Activated T-helper 1 cell treated with anti-CD3 and anti-CD28 coated beads, Interleukin-12 subunit alpha, Interleukin-12 subunit beta, Interleukin-2, Interleukin-4 antibody, amounts not matched to agents 30 ng/mL and 10 ng/mL and 1 ng/mL, durations not matched to agents 14 hours and 24 hours and 36 hours (primary cell): ENCODE measurements at regions not wholly inside any gene's neighbourhood (a gene's known extent, or its start where the extent isn't known, plus 50 kb on each side); places are given as distances from the start of the nearest gene placed in this dataset.
A peak's percentile ranks its signal among the peaks of the same experiment; 100 is the strongest.

ENCODE experiments used
- DNase-seq: peaks from one replicate; pipeline ENCODE4 v3.0.0; 2021; ENCODE audit warnings: low spot score
- H3K27ac Mint-ChIP-seq: one replicate; pipeline ENCODE4 v1.8.0; 2021; ENCODE audit warnings: mild to moderate bottlenecking, mixed read lengths
- H3K27me3 Mint-ChIP-seq: one replicate; pipeline ENCODE4 v1.8.0; 2022; ENCODE audit warnings: mild to moderate bottlenecking, moderate library complexity, mixed read lengths; ENCODE audit not compliant: insufficient read depth
- H3K36me3 Mint-ChIP-seq: one replicate; pipeline ENCODE4 v1.8.0; 2021; ENCODE audit warnings: low read depth, mixed read lengths
- H3K4me1 Mint-ChIP-seq: one replicate; pipeline ENCODE4 v1.8.0; 2021; ENCODE audit warnings: low read depth, mixed read lengths
- H3K4me3 Mint-ChIP-seq: one replicate; pipeline ENCODE4 v1.8.0; 2021; ENCODE audit warnings: mild to moderate bottlenecking, moderate library complexity, mixed read lengths
- H3K9me3 Mint-ChIP-seq: one replicate; pipeline ENCODE4 v1.8.0; 2021; ENCODE audit warnings: mixed read lengths
- intact Hi-C: fragments of 100-400 bp; cut with micrococcal nuclease; formaldehyde crosslinking; loops from one replicate; pipeline ENCODE4 v1.15.1; 2024

- DNase-seq, result no peak
- peaks cover 3% of the 10 kb centered on the region for H3K27me3 Mint-ChIP-seq
- no peak overlapping the region for H3K4me3 Mint-ChIP-seq
- no peaks in the 10 kb centered on the region for H3K9me3 Mint-ChIP-seq
- H3K27ac Mint-ChIP-seq, result no peak overlapping the region
- intact Hi-C loops, result no loop called here
- no peaks in the 10 kb centered on the region for H3K4me1 Mint-ChIP-seq
- no peaks in the 10 kb centered on the region for H3K36me3 Mint-ChIP-seq
These were observed 249.7 kb upstream of the GYPC start for GRCh38 chr2:126406267-126406666.

- intact Hi-C loops, result no loop called here
- no peaks in the 10 kb centered on the region for H3K9me3 Mint-ChIP-seq
- peaks cover 9% of the 10 kb centered on the region for H3K4me1 Mint-ChIP-seq
- no peak for DNase-seq
- no peaks in the 10 kb centered on the region for H3K36me3 Mint-ChIP-seq
- no peak overlapping the region for H3K4me3 Mint-ChIP-seq
- peaks cover 4% of the 10 kb centered on the region for H3K27me3 Mint-ChIP-seq
- H3K27ac Mint-ChIP-seq, result no peak overlapping the region
These were observed 247.3 kb upstream of the GYPC start for GRCh38 chr2:126408671-126409070.

GRCh38 chr2:126409850-126410249 lies 246.1 kb upstream of the GYPC start:
- Mint-ChIP-seq H3K4me3 (no peak overlapping the region), H3K4me1 (peaks cover 9% of the 10 kb centered on the region), H3K27me3 (peaks cover 4% of the 10 kb centered on the region), H3K9me3 (no peaks in the 10 kb centered on the region), H3K27ac (no peak overlapping the region), H3K36me3 (no peaks in the 10 kb centered on the region)
- DNase-seq, result no peak
- intact Hi-C loops, result loop anchor here (5.0 to 10.0 kb wide), 2 partner anchors 245 to 367 kb away; partner anchors contain the start of gene GYPC

- DNase-seq, result no peak
- Mint-ChIP-seq H3K4me1 (peaks cover 9% of the 10 kb centered on the region), H3K27me3 (peaks cover 6% of the 10 kb centered on the region), H3K27ac (peak overlapping the region; percentile 8), H3K9me3 (peaks cover 3% of the 10 kb centered on the region), H3K36me3 (no peaks in the 10 kb centered on the region), H3K4me3 (no peak overlapping the region)
- intact Hi-C loops, result loop anchor here (1.0 to 10.0 kb wide), 3 partner anchors 83 to 364 kb away; partner anchors contain the start of gene GYPC
These were observed 242.9 kb upstream of the GYPC start for GRCh38 chr2:126413079-126413478.

GRCh38 chr2:126419403-126419802 lies 236.6 kb upstream of the GYPC start:
- H3K36me3 Mint-ChIP-seq, result no peaks in the 10 kb centered on the region
- intact Hi-C loops, result loop anchor here (10.0 kb wide), 1 partner anchor 235 kb away; the partner anchor contains the start of gene GYPC
- H3K4me1 Mint-ChIP-seq, result no peaks in the 10 kb centered on the region
- H3K4me3 Mint-ChIP-seq, result no peak overlapping the region
- DNase-seq, result no peak
- peaks cover 10% of the 10 kb centered on the region for H3K27me3 Mint-ChIP-seq
- H3K27ac Mint-ChIP-seq, result no peak overlapping the region
- peaks cover 25% of the 10 kb centered on the region for H3K9me3 Mint-ChIP-seq

- H3K4me1 Mint-ChIP-seq, result no peaks in the 10 kb centered on the region
- intact Hi-C loops, result no loop called here
- peaks cover 5% of the 10 kb centered on the region for H3K27me3 Mint-ChIP-seq
- no peak overlapping the region for H3K4me3 Mint-ChIP-seq
- H3K36me3 Mint-ChIP-seq, result no peaks in the 10 kb centered on the region
- DNase-seq, result no peak
- H3K27ac Mint-ChIP-seq, result no peak overlapping the region
- H3K9me3 Mint-ChIP-seq, result peaks cover 7% of the 10 kb centered on the region
These were observed 230.0 kb upstream of the GYPC start for GRCh38 chr2:126425943-126426342.

GRCh38 chr2:126429103-126429502 lies 226.9 kb upstream of the GYPC start:
- no peaks in the 10 kb centered on the region for H3K9me3 Mint-ChIP-seq
- H3K36me3 Mint-ChIP-seq, result no peaks in the 10 kb centered on the region
- no peaks in the 10 kb centered on the region for H3K4me1 Mint-ChIP-seq
- intact Hi-C loops, result no loop called here
- no peak overlapping the region for H3K4me3 Mint-ChIP-seq
- DNase-seq, result no peak
- no peak overlapping the region for H3K27ac Mint-ChIP-seq
- H3K27me3 Mint-ChIP-seq, result peaks cover 4% of the 10 kb centered on the region

GRCh38 chr2:126431136-126431535 lies 224.8 kb upstream of the GYPC start:
- DNase-seq, result no peak
- H3K27me3 Mint-ChIP-seq, result peaks cover 3% of the 10 kb centered on the region
- intact Hi-C loops, result no loop called here
- H3K27ac Mint-ChIP-seq, result no peak overlapping the region
- no peaks in the 10 kb centered on the region for H3K36me3 Mint-ChIP-seq
- H3K4me1 Mint-ChIP-seq, result no peaks in the 10 kb centered on the region
- no peak overlapping the region for H3K4me3 Mint-ChIP-seq
- H3K9me3 Mint-ChIP-seq, result no peaks in the 10 kb centered on the region

- H3K4me3 Mint-ChIP-seq, result no peak overlapping the region
- DNase-seq, result no peak
- H3K27me3 Mint-ChIP-seq, result peaks cover 8% of the 10 kb centered on the region
- no peak overlapping the region for H3K27ac Mint-ChIP-seq
- H3K36me3 Mint-ChIP-seq, result no peaks in the 10 kb centered on the region
- intact Hi-C loops, result no loop called here
- H3K4me1 Mint-ChIP-seq, result no peaks in the 10 kb centered on the region
- no peaks in the 10 kb centered on the region for H3K9me3 Mint-ChIP-seq
These were observed 219.5 kb upstream of the GYPC start for GRCh38 chr2:126436411-126436810.

GRCh38 chr2:126437016-126437415 lies 218.9 kb upstream of the GYPC start:
- intact Hi-C loops, result no loop called here
- DNase-seq, result no peak
- Mint-ChIP-seq H3K27ac (no peak overlapping the region), H3K27me3 (peaks cover 8% of the 10 kb centered on the region), H3K9me3 (no peaks in the 10 kb centered on the region), H3K4me1 (no peaks in the 10 kb centered on the region), H3K36me3 (no peaks in the 10 kb centered on the region), H3K4me3 (no peak overlapping the region)

- Mint-ChIP-seq H3K9me3 (no peaks in the 10 kb centered on the region), H3K4me1 (no peaks in the 10 kb centered on the region), H3K36me3 (no peaks in the 10 kb centered on the region), H3K4me3 (no peak overlapping the region), H3K27me3 (peaks cover 5% of the 10 kb centered on the region), H3K27ac (no peak overlapping the region)
- intact Hi-C loops, result no loop called here
- no peak for DNase-seq
These were observed 211.4 kb upstream of the GYPC start for GRCh38 chr2:126444512-126444911.

- Mint-ChIP-seq H3K36me3 (no peaks in the 10 kb centered on the region), H3K9me3 (no peaks in the 10 kb centered on the region), H3K27me3 (no peaks in the 10 kb centered on the region), H3K4me3 (no peak overlapping the region), H3K27ac (no peak overlapping the region), H3K4me1 (no peaks in the 10 kb centered on the region)
- intact Hi-C loops, result no loop called here
- DNase-seq, result no peak
These were observed 209.8 kb upstream of the GYPC start for GRCh38 chr2:126446106-126446695.

GRCh38 chr2:126448611-126449010 lies 207.3 kb upstream of the GYPC start:
- Mint-ChIP-seq H3K27me3 (no peaks in the 10 kb centered on the region), H3K4me3 (no peak overlapping the region)
- intact Hi-C loops, result no loop called here

GRCh38 chr2:126449677-126450076 lies 206.3 kb upstream of the GYPC start:
- Mint-ChIP-seq H3K27ac (no peak overlapping the region), H3K27me3 (no peaks in the 10 kb centered on the region), H3K4me1 (no peaks in the 10 kb centered on the region), H3K9me3 (no peaks in the 10 kb centered on the region), H3K4me3 (no peak overlapping the region), H3K36me3 (no peaks in the 10 kb centered on the region)
- DNase-seq, result no peak
- intact Hi-C loops, result no loop called here

More at GRCh38 chr2:126448611-126449010, 207.3 kb upstream of the GYPC start:
- no peaks in the 10 kb centered on the region for H3K9me3 Mint-ChIP-seq
- H3K4me1 Mint-ChIP-seq, result no peaks in the 10 kb centered on the region
- no peaks in the 10 kb centered on the region for H3K36me3 Mint-ChIP-seq
- no peak for DNase-seq
- no peak overlapping the region for H3K27ac Mint-ChIP-seq
